ENCODE measurements at regions not wholly inside any gene's neighbourhood (a gene's known extent, or its start where the extent isn't known, plus 50 kb on each side); places are given as distances from the start of the nearest gene placed in this dataset.

GRCh38 chr1:90174246-90174645 is 179.3 kb downstream of the ZNF326 start:
- no peak for TF ChIP-seq SPI1 (IDR thresholded peaks at IDR 0.05; ENCODE audit: borderline replicate concordance, low read depth)
- TF ChIP-seq GABPA (IDR thresholded peaks at IDR 0.05; ENCODE audit: low read depth): no peak
- no peak for TF ChIP-seq POLR2AphosphoS5 (IDR thresholded peaks at IDR 0.05; ENCODE audit: low read depth)
- no peak for TF ChIP-seq REST (IDR thresholded peaks at IDR 0.05; ENCODE audit: insufficient replicate concordance, low read depth)
- no peak for TF ChIP-seq CTCF (IDR thresholded peaks at IDR 0.05; ENCODE audit: insufficient read depth, low read length)
- Histone ChIP-seq H3K4me3 (replicated peaks; ENCODE audit: insufficient read depth, low read length) (no peak overlapping the region), H3K27ac (replicated peaks) (no peak overlapping the region), H3K27me3 (ENCODE audit: insufficient read depth, poor library complexity, severe bottlenecking) (peaks cover 6% of the 10 kb centered on the region)
- DNase-seq (ENCODE audit: low read depth in 1 of 2, low spot score in 1 of 2): no peak

- Histone ChIP-seq H3K27ac (replicated peaks) (no peak overlapping the region), H3K4me3 (replicated peaks; ENCODE audit: insufficient read depth, low read length) (no peak overlapping the region), H3K27me3 (ENCODE audit: insufficient read depth, poor library complexity, severe bottlenecking) (no peaks in the 10 kb centered on the region)
- no peak for TF ChIP-seq GABPA (IDR thresholded peaks at IDR 0.05; ENCODE audit: low read depth)
- no peak for TF ChIP-seq POLR2AphosphoS5 (IDR thresholded peaks at IDR 0.05; ENCODE audit: low read depth)
- TF ChIP-seq REST (IDR thresholded peaks at IDR 0.05; ENCODE audit: insufficient replicate concordance, low read depth): no peak
- no peak for TF ChIP-seq SPI1 (IDR thresholded peaks at IDR 0.05; ENCODE audit: borderline replicate concordance, low read depth)
- no peak for TF ChIP-seq CTCF (IDR thresholded peaks at IDR 0.05; ENCODE audit: insufficient read depth, low read length)
- no peak for DNase-seq (ENCODE audit: low read depth in 1 of 2, low spot score in 1 of 2)
These were observed 167.3 kb downstream of the ZNF326 start for GRCh38 chr1:90162216-90162615.

- Histone ChIP-seq H3K27ac (replicated peaks) (no peak overlapping the region), H3K4me3 (replicated peaks; ENCODE audit: insufficient read depth, low read length) (no peak overlapping the region), H3K27me3 (ENCODE audit: insufficient read depth, poor library complexity, severe bottlenecking) (no peaks in the 10 kb centered on the region)
- no peak for TF ChIP-seq REST (IDR thresholded peaks at IDR 0.05; ENCODE audit: insufficient replicate concordance, low read depth)
- TF ChIP-seq CTCF (IDR thresholded peaks at IDR 0.05; ENCODE audit: insufficient read depth, low read length): no peak
- no peak for TF ChIP-seq POLR2AphosphoS5 (IDR thresholded peaks at IDR 0.05; ENCODE audit: low read depth)
- TF ChIP-seq SPI1 (IDR thresholded peaks at IDR 0.05; ENCODE audit: borderline replicate concordance, low read depth): no peak
- no peak for TF ChIP-seq GABPA (IDR thresholded peaks at IDR 0.05; ENCODE audit: low read depth)
- no peak for DNase-seq (ENCODE audit: low read depth in 1 of 2, low spot score in 1 of 2)
These were observed 166.7 kb downstream of the ZNF326 start for GRCh38 chr1:90161625-90162024.

Measured in HL-60 (cell line).